H9 (cell line): ENCODE measurements at regions not wholly inside any gene's neighbourhood (a gene's known extent, or its start where the extent isn't known, plus 50 kb on each side); places are given as distances from the start of the nearest gene placed in this dataset.

ENCODE experiments used
- DNase-seq: peaks from one replicate; pipeline ENCODE4 v3.0.0-alpha.2; 2017
- H2AFZ ChIP-seq: one replicate; pipeline ENCODE4 v1.6.1; 2013; ENCODE audit warnings: mild to moderate bottlenecking, low read length, control low read depth, moderate library complexity
- H2AK5ac ChIP-seq: 2 replicates; pipeline ENCODE4 v1.6.1; 2013; ENCODE audit warnings: low read length, control low read depth, mixed read lengths; ENCODE audit not compliant: insufficient read length
- H2BK120ac ChIP-seq: one replicate; pipeline ENCODE4 v1.6.1; 2013; ENCODE audit warnings: low read depth, mild to moderate bottlenecking, low read length, control low read depth, inconsistent platforms; ENCODE audit not compliant: poor library complexity, severe bottlenecking
- H2BK12ac ChIP-seq: 2 replicates; pipeline ENCODE4 v1.6.1; 2013; ENCODE audit warnings: low read length, control low read depth, mixed read lengths, low read depth; ENCODE audit not compliant: insufficient read length
- H2BK15ac ChIP-seq: 2 replicates; pipeline ENCODE4 v1.6.1; 2013; ENCODE audit warnings: low read depth, low read length, control low read depth
- H2BK20ac ChIP-seq: one replicate; pipeline ENCODE4 v1.6.1; 2013; ENCODE audit warnings: low read depth, mild to moderate bottlenecking, low read length, control low read depth, inconsistent platforms; ENCODE audit not compliant: poor library complexity, severe bottlenecking
- H2BK5ac ChIP-seq: 2 replicates; pipeline ENCODE4 v1.6.1; 2013; ENCODE audit warnings: low read length, control low read depth, mixed read lengths; ENCODE audit not compliant: insufficient read length
- H3K14ac ChIP-seq: 2 replicates; pipeline ENCODE4 v1.6.1; 2013; ENCODE audit warnings: low read length, control low read depth; ENCODE audit not compliant: insufficient read depth
- H3K18ac ChIP-seq: 2 replicates; pipeline ENCODE4 v1.6.1; 2013; ENCODE audit warnings: low read depth, mild to moderate bottlenecking, mixed read lengths, low read length, control low read depth; ENCODE audit not compliant: insufficient read length
- H3K23ac ChIP-seq: 2 replicates; pipeline ENCODE4 v1.6.1; 2013; ENCODE audit warnings: low read length, control low read depth, mixed read lengths, low read depth; ENCODE audit not compliant: insufficient read length
- H3K23me2 ChIP-seq: 2 replicates; pipeline ENCODE4 v1.6.1; 2013; ENCODE audit warnings: low read depth, mild to moderate bottlenecking, mixed read lengths, low read length, control low read depth; ENCODE audit not compliant: insufficient read length, poor library complexity, severe bottlenecking
- H3K27ac ChIP-seq: 2 replicates; pipeline ENCODE4 v1.5.1; 2013; ENCODE audit warnings: low read length, control low read depth, mixed read lengths, low read depth; ENCODE audit not compliant: insufficient read length
- H3K27me3 ChIP-seq: 2 replicates; pipeline ENCODE4 v1.6.1; 2013; ENCODE audit warnings: low read length, control low read depth, inconsistent platforms; ENCODE audit not compliant: insufficient read depth
- H3K4ac ChIP-seq: 2 replicates; pipeline ENCODE4 v1.6.1; 2013; ENCODE audit warnings: low read depth, mild to moderate bottlenecking, control low read depth, inconsistent platforms, low read length, moderate library complexity
- H3K4me1 ChIP-seq: 2 replicates; pipeline ENCODE4 v1.6.1; 2013; ENCODE audit warnings: low read length, control low read depth, inconsistent platforms; ENCODE audit not compliant: insufficient read depth
- H3K4me2 ChIP-seq: 2 replicates; pipeline ENCODE4 v1.6.1; 2013; ENCODE audit warnings: low read length, control low read depth, mixed read lengths; ENCODE audit not compliant: insufficient read length, insufficient read depth
- H3K56ac ChIP-seq: 2 replicates; pipeline ENCODE4 v1.6.1; 2013; ENCODE audit warnings: low read depth, mild to moderate bottlenecking, mixed read lengths, low read length, control low read depth; ENCODE audit not compliant: insufficient read length
- H3K79me1 ChIP-seq: 2 replicates; pipeline ENCODE4 v1.6.1; 2013; ENCODE audit warnings: low read depth, mild to moderate bottlenecking, moderate library complexity, low read length, control low read depth, inconsistent platforms; ENCODE audit not compliant: insufficient read depth, poor library complexity, severe bottlenecking
- H3K79me2 ChIP-seq: 2 replicates; pipeline ENCODE4 v1.6.1; 2013; ENCODE audit warnings: low read length, control low read depth, inconsistent platforms; ENCODE audit not compliant: insufficient read depth
- H3K9ac ChIP-seq: 2 replicates; pipeline ENCODE4 v1.6.1; 2013; ENCODE audit warnings: low read length, control low read depth, mixed read lengths; ENCODE audit not compliant: insufficient read length; ENCODE audit errors: extremely low read depth
- H3K9me3 ChIP-seq: one replicate; pipeline ENCODE4 v1.6.1; 2013; ENCODE audit warnings: low read depth, low read length, inconsistent platforms; ENCODE audit not compliant: control insufficient read depth
- H3T11ph ChIP-seq: one replicate; pipeline ENCODE4 v1.6.1; 2013; ENCODE audit warnings: mild to moderate bottlenecking, low read length, control low read depth, inconsistent platforms
- H4K20me1 ChIP-seq: one replicate; pipeline ENCODE4 v1.6.1; 2013; ENCODE audit not compliant: control insufficient read depth, insufficient read length, insufficient read depth
- H4K5ac ChIP-seq: 2 replicates; pipeline ENCODE4 v1.6.1; 2013; ENCODE audit warnings: low read depth, mild to moderate bottlenecking, mixed read lengths, low read length, control low read depth; ENCODE audit not compliant: insufficient read length
- H4K8ac ChIP-seq: replicated peaks from 2 replicates; pipeline ENCODE4 v1.6.1; 2013; ENCODE audit warnings: low read length, control low read depth, mixed read lengths, low read depth; ENCODE audit not compliant: insufficient read length
- H4K91ac ChIP-seq: 2 replicates; pipeline ENCODE4 v1.6.1; 2013; ENCODE audit warnings: low read depth, mild to moderate bottlenecking, moderate library complexity, mixed read lengths, low read length, control low read depth; ENCODE audit not compliant: insufficient read length
- H3K27ac Mint-ChIP-seq, 3 experiments: 2 replicates in 2 of 3; 3 replicates in 1 of 3; pipeline ENCODE4 v1.8.0; 2020 to 2021; ENCODE audit warnings: mixed read lengths in 3 of 3, mild to moderate bottlenecking in 1 of 3, moderate library complexity in 1 of 3
- H3K27me3 Mint-ChIP-seq: 2 replicates; pipeline ENCODE4 v1.8.0; 2021; ENCODE audit warnings: low read depth, mild to moderate bottlenecking, moderate library complexity, mixed read lengths
- H3K36me3 Mint-ChIP-seq, 3 experiments: 2 replicates in 2 of 3; 3 replicates in 1 of 3; pipeline ENCODE4 v1.8.0; 2020 to 2021; ENCODE audit warnings: low read depth in 3 of 3, mixed read lengths in 3 of 3; ENCODE audit not compliant: insufficient read depth in 1 of 3
- H3K4me1 Mint-ChIP-seq, 2 experiments: 2 replicates each; pipeline ENCODE4 v1.8.0; 2020; ENCODE audit warnings: mixed read lengths in 2 of 2
- H3K4me3 Mint-ChIP-seq, 2 experiments: 2 replicates in 1 of 2; 3 replicates in 1 of 2; pipeline ENCODE4 v1.8.0; 2020 to 2021; ENCODE audit warnings: mild to moderate bottlenecking in 2 of 2, mixed read lengths in 2 of 2, moderate library complexity in 1 of 2
- H3K9me3 Mint-ChIP-seq, 2 experiments: 2 replicates in 1 of 2; 3 replicates in 1 of 2; pipeline ENCODE4 v1.8.0; 2020; ENCODE audit warnings: mild to moderate bottlenecking in 2 of 2, mixed read lengths in 2 of 2, moderate library complexity in 1 of 2
- CTCF ChIP-seq: fragments of 200-600 bp; sonication (generic); conservative IDR thresholded peaks from 3 replicates; pipeline ENCODE4 v1.8.0; 2021; ENCODE audit warnings: antibody characterized with exemption, mild to moderate bottlenecking
- WGBS: extraction: QIAGEN DNeasy Blood & Tissue Kit; methylation state at CpG from one replicate; pipeline ENCODE4 v1.1.7; 2013; ENCODE audit warnings: missing lambda C conversion rate, low lambda C conversion rate, mixed read lengths; ENCODE audit not compliant: insufficient read length; ENCODE audit errors: extremely low coverage; 5-methylcytosine and 5-hydroxymethylcytosine counted together

- Histone ChIP-seq H3K27ac (no peak overlapping the region), H3K4me2 (no peak overlapping the region), H4K8ac (no peak overlapping the region), H3K27me3 (no peaks in the 10 kb centered on the region), H2BK120ac (no peak overlapping the region), H2BK15ac (no peak overlapping the region), H3K4ac (no peak overlapping the region), H3K18ac (no peak overlapping the region), H4K91ac (no peak overlapping the region), H2BK12ac (no peak overlapping the region), H2AFZ (no peak overlapping the region), H3K4me1 (no peaks in the 10 kb centered on the region), H4K5ac (no peak overlapping the region), H2BK5ac (no peak overlapping the region), H3T11ph (no peak overlapping the region), H4K20me1 (no peaks in the 10 kb centered on the region), H3K9me3 (no peaks in the 10 kb centered on the region), H3K79me1 (no peaks in the 10 kb centered on the region), H2BK20ac (no peak overlapping the region), H3K9ac (no peak overlapping the region), H3K23me2 (no peaks in the 10 kb centered on the region), H2AK5ac (no peak overlapping the region), H3K56ac (no peak overlapping the region), H3K23ac (no peak overlapping the region), H3K79me2 (no peaks in the 10 kb centered on the region), H3K14ac (no peak overlapping the region)
- H3K4me1 Mint-ChIP-seq: peaks cover 7 to 11% of the 10 kb centered on the region in 2 experiments
- no peak for DNase-seq
- peaks cover 5% of the 10 kb centered on the region for H3K27me3 Mint-ChIP-seq
- peaks cover 0 to 13% (median 12%) of the 10 kb centered on the region in 3 experiments; a peak in 6 of 7 replicates for H3K36me3 Mint-ChIP-seq
- no peak for TF ChIP-seq CTCF
- peaks cover 12 to 13% of the 10 kb centered on the region in 2 experiments for H3K9me3 Mint-ChIP-seq
- H3K4me3 Mint-ChIP-seq: no peak overlapping the region
- no peak overlapping the region for H3K27ac Mint-ChIP-seq
- no CpG with 5 or more reads among the region's 2 CpGs for WGBS
Measured at GRCh38 chrX:95640226-95640625, 1044.4 kb upstream of the DIAPH2 start.
